ENCODE measurements at regions not wholly inside any gene's neighbourhood (a gene's known extent, or its start where the extent isn't known, plus 50 kb on each side); places are given as distances from the start of the nearest gene placed in this dataset.
"Not testable (repeated sequence)": the region's sequence is repeated elsewhere in the genome, so short reads cannot be mapped to it uniquely, and the experiment has no call there.

- DNase-seq (ENCODE audit: low read depth in 4 of 4, low spot score in 1 of 4), result no peak
These were observed 105.6 kb upstream of the NECTIN3 start for GRCh38 chr3:110965976-110966375.

- no peak for DNase-seq (ENCODE audit: low read depth in 4 of 4, low spot score in 1 of 4)
These were observed 104.5 kb upstream of the NECTIN3 start for GRCh38 chr3:110966966-110967663.

GRCh38 chr3:110968076-110968475, 103.5 kb upstream of the NECTIN3 start:
- DNase-seq (ENCODE audit: low read depth in 4 of 4, low spot score in 1 of 4), result no peak

- DNase-seq (ENCODE audit: low read depth in 4 of 4, low spot score in 1 of 4), result no peak
These were observed 102.1 kb upstream of the NECTIN3 start for GRCh38 chr3:110969229-110970211.

- no peak for DNase-seq (ENCODE audit: low read depth in 4 of 4, low spot score in 1 of 4)
These were observed 100.5 kb upstream of the NECTIN3 start for GRCh38 chr3:110971010-110971601.

GRCh38 chr3:110973263-110973895, 98.2 kb upstream of the NECTIN3 start:
- no peak for DNase-seq (ENCODE audit: low read depth in 4 of 4, low spot score in 1 of 4)

GRCh38 chr3:110974902-110975301, 96.7 kb upstream of the NECTIN3 start:
- DNase-seq (ENCODE audit: low read depth in 4 of 4, low spot score in 1 of 4), result no peak

GRCh38 chr3:110984456-110985250, 87.0 kb upstream of the NECTIN3 start:
- DNase-seq (ENCODE audit: low read depth in 4 of 4, low spot score in 1 of 4), result no peak

- DNase-seq (ENCODE audit: low read depth in 4 of 4, low spot score in 1 of 4), result no peak
These were observed 82.2 kb upstream of the NECTIN3 start for GRCh38 chr3:110989446-110989845.

GRCh38 chr3:110995461-110996231, 76.0 kb upstream of the NECTIN3 start:
- DNase-seq (ENCODE audit: low read depth in 4 of 4, low spot score in 1 of 4), result no peak

GRCh38 chr3:110998766-110999165, 72.8 kb upstream of the NECTIN3 start:
- DNase-seq (ENCODE audit: low read depth in 4 of 4, low spot score in 1 of 4), result not testable (repeated sequence)

GRCh38 chr3:111006485-111006884, 65.1 kb upstream of the NECTIN3 start:
- not testable (repeated sequence) for DNase-seq (ENCODE audit: low read depth in 4 of 4, low spot score in 1 of 4)

GRCh38 chr3:111012388-111013248, 59.0 kb upstream of the NECTIN3 start:
- DNase-seq (ENCODE audit: low read depth in 4 of 4, low spot score in 1 of 4), result no peak
